ENCODE measurements at regions not wholly inside any gene's neighbourhood (a gene's known extent, or its start where the extent isn't known, plus 50 kb on each side); places are given as distances from the start of the nearest gene placed in this dataset.
"Not testable (repeated sequence)": the region's sequence is repeated elsewhere in the genome, so short reads cannot be mapped to it uniquely, and the experiment has no call there.

DNA sequence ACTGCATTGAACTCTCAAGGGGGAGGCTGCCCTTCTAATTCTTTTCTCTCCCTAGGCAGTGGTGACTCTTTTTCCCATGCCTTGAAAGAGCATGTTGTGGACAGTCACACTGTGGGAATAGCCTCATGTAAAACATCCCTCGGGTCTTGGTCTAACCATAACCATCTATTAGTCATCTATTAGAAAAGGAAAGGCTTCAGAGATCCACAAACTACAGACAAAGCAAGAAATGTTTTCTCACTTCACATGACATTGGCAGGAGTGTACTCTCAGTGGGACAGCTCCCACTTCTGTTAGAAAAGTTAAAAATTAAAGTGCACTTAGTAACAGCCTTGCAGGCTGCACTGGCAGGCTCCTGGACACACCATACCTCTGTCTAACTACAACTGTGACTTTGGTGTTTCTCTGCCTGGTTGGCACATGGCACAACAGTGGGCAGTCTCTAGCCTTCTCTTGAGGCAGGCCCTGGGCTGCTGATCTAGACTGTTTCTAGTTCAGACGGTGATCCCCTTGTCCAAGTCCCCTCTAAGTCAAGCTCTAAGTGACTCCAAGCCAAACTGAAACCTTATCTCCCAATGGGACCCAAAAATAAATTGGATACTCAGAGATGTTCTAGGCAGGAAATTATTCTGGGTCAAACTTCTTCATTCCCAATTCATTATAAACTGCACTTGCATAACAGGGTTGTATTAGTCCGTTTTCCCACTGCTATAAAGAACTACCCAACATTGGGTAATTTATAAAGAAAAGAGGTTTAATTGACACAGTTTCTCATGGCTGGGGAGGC lies 57.9 kb upstream of the ITGB1 start:
- no peak overlapping the region for H3K4me3 ChIP-seq (replicated peaks; ENCODE audit: low read depth, low read length)
- TF ChIP-seq, protein P1, sequence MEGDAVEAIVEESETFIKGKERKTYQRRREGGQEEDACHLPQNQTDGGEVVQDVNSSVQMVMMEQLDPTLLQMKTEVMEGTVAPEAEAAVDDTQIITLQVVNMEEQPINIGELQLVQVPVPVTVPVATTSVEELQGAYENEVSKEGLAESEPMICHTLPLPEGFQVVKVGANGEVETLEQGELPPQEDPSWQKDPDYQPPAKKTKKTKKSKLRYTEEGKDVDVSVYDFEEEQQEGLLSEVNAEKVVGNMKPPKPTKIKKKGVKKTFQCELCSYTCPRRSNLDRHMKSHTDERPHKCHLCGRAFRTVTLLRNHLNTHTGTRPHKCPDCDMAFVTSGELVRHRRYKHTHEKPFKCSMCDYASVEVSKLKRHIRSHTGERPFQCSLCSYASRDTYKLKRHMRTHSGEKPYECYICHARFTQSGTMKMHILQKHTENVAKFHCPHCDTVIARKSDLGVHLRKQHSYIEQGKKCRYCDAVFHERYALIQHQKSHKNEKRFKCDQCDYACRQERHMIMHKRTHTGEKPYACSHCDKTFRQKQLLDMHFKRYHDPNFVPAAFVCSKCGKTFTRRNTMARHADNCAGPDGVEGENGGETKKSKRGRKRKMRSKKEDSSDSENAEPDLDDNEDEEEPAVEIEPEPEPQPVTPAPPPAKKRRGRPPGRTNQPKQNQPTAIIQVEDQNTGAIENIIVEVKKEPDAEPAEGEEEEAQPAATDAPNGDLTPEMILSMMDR (IDR thresholded peaks at IDR 0.05; ENCODE audit: low read depth, low read length, missing control alignments), result no peak
- DNase-seq (ENCODE audit: extremely low read depth, low read depth), result no peak

GRCh38 chr10:33013331-33013730 lies 55.3 kb upstream of the ITGB1 start:
- not testable (repeated sequence) for DNase-seq (ENCODE audit: extremely low read depth, low read depth); H3K4me3 ChIP-seq (replicated peaks; ENCODE audit: low read depth, low read length)

DNA sequence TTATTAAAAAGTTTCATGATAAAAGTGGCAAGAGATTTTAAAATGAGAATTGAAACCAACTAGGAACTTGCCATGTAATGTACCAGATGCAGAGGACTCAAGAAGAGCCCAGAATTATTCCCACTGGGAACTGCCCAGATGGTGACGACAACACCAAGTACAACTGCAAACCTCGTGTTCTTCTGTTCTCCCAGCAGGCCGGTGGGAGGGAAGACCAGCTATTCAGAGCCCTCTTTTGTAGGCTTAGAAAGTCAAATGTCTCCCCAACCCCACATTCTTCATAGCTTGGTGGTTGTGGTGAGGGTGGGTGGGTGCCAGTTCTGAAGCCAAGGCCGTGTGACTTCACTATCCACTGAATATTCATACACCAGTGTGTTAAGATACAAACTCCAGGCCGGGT lies 54.3 kb upstream of the ITGB1 start:
- H3K4me3 ChIP-seq (replicated peaks; ENCODE audit: low read depth, low read length), result no peak overlapping the region
- no peak for DNase-seq (ENCODE audit: extremely low read depth, low read depth)
- TF ChIP-seq, protein P1 (IDR thresholded peaks at IDR 0.05; ENCODE audit: low read depth, low read length, missing control alignments), result no peak

GRCh38 chr10:33010132-33011037 lies 52.4 kb upstream of the ITGB1 start:
- peak; percentile 88 for DNase-seq (ENCODE audit: extremely low read depth, low read depth)
- TF ChIP-seq, protein P1 (IDR thresholded peaks at IDR 0.05; ENCODE audit: low read depth, low read length, missing control alignments), result peak; percentile 41
- no peak overlapping the region for H3K4me3 ChIP-seq (replicated peaks; ENCODE audit: low read depth, low read length)

DNA sequence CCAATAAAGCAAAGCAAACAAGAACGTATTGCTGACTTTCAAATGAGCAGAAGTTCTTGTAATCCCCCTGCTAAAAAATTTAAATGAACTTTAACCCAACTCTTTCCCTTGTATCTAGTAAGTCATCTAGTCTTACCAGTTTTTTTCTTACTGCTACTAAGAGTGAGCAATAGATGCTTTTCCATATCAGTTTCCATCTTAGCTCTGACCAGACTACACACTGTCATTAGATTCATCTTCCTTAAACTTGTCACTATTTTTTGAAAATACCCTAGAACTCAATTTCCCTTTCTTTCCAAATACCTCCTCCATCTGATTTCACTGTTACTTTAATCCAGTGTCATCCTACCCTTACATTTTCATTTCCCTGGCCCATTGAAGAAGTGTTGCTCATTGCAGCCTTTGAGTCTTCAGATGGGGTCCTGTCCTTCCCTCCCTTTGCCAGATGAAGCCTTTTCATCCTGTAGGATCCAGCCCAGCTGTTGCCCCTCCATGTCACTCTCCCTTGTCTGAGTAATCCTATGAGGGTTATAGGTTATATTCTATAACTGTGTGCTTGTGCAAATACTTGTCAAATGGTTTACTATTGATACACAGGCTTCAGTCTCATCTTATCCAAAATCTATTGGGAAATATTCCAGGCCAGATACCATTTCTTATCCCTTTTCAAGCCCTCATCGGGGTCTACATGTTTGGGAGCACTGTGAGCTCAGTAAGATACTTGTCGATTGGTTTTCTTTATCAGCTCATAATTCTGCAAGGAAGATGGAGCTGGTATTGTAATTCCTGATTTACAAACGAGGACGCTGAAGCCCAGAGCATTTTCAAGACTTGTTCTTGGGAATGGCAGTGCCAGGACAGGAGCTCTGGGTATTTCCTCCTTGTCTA lies 51.5 kb upstream of the ITGB1 start:
- no peak overlapping the region for H3K4me3 ChIP-seq (replicated peaks; ENCODE audit: low read depth, low read length)
- TF ChIP-seq, protein P1 (IDR thresholded peaks at IDR 0.05; ENCODE audit: low read depth, low read length, missing control alignments), result no peak
- no peak for DNase-seq (ENCODE audit: extremely low read depth, low read depth)

GRCh38 chr10:33008499-33009243 lies 50.6 kb upstream of the ITGB1 start:
- TF ChIP-seq, protein P1 (IDR thresholded peaks at IDR 0.05; ENCODE audit: low read depth, low read length, missing control alignments), result peak; percentile 96
- peak; percentile 81 for DNase-seq (ENCODE audit: extremely low read depth, low read depth)
- H3K4me3 ChIP-seq (replicated peaks; ENCODE audit: low read depth, low read length), result no peak overlapping the region

GRCh38 chr10:33007731-33008381 lies 49.8 kb upstream of the ITGB1 start:
- not testable (repeated sequence) for DNase-seq (ENCODE audit: extremely low read depth, low read depth)

More at GRCh38 chr10:33007731-33008381, 49.8 kb upstream of the ITGB1 start:
- not testable (repeated sequence) for H3K4me3 ChIP-seq (replicated peaks; ENCODE audit: low read depth, low read length)
